Fibroblast of villous mesenchyme (primary cell): ENCODE measurements at regions not wholly inside any gene's neighbourhood (a gene's known extent, or its start where the extent isn't known, plus 50 kb on each side); places are given as distances from the start of the nearest gene placed in this dataset.
"Not testable (repeated sequence)": the region's sequence is repeated elsewhere in the genome, so short reads cannot be mapped to it uniquely, and the experiment has no call there.

Experiments used
- DNase-seq: peaks from one replicate; pipeline ENCODE4 v3.0.0-alpha.2; 2010; ENCODE audit warnings: low read depth
- H3K4me3 ChIP-seq: 2 replicates; pipeline ENCODE4 v1.5.1; 2011; ENCODE audit warnings: low read depth, mild to moderate bottlenecking, low read length
- CTCF ChIP-seq: IDR thresholded peaks from 2 replicates; pipeline ENCODE4 v1.5.1; 2012; ENCODE audit warnings: low read depth, mild to moderate bottlenecking, low read length; ENCODE audit not compliant: insufficient read depth

GRCh38 chr13:65932013-65932412, 1298.1 kb downstream of the PCDH9 start:
- no peak for DNase-seq
- no peak overlapping the region for H3K4me3 ChIP-seq
- TF ChIP-seq CTCF: no peak

- no peak for TF ChIP-seq CTCF
- no peak for DNase-seq
- no peak overlapping the region for H3K4me3 ChIP-seq
Observed at GRCh38 chr13:65929436-65929835, 1300.7 kb downstream of the PCDH9 start.

- peak; percentile 9 for TF ChIP-seq CTCF
- H3K4me3 ChIP-seq: no peak overlapping the region
- no peak for DNase-seq
Observed at GRCh38 chr13:65926750-65927171, 1303.4 kb downstream of the PCDH9 start.

GRCh38 chr13:65922846-65923245, 1307.3 kb downstream of the PCDH9 start:
- DNase-seq, H3K4me3 ChIP-seq: not testable (repeated sequence)

GRCh38 chr13:65921933-65922332, 1308.2 kb downstream of the PCDH9 start:
- TF ChIP-seq CTCF: no peak
- DNase-seq: peak; percentile 6
- no peak overlapping the region for H3K4me3 ChIP-seq

- H3K4me3 ChIP-seq: no peak overlapping the region
- no peak for DNase-seq
- no peak for TF ChIP-seq CTCF
Observed at GRCh38 chr13:65917731-65918130, 1312.4 kb downstream of the PCDH9 start.

GRCh38 chr13:65915195-65915594, 1314.9 kb downstream of the PCDH9 start:
- no peak for TF ChIP-seq CTCF

GRCh38 chr13:65914716-65915115, 1315.4 kb downstream of the PCDH9 start:
- H3K4me3 ChIP-seq: no peak overlapping the region
- DNase-seq: peak; percentile 3
- TF ChIP-seq CTCF: no peak

More at GRCh38 chr13:65915195-65915594, 1314.9 kb downstream of the PCDH9 start:
- no peak overlapping the region for H3K4me3 ChIP-seq
- no peak for DNase-seq
